Ovary (tissue), 7 donors: ENCODE measurements at regions not wholly inside any gene's neighbourhood (a gene's known extent, or its start where the extent isn't known, plus 50 kb on each side); places are given as distances from the start of the nearest gene placed in this dataset.

Source experiments
- DNase-seq, 5 donors: peaks; one replicate each; pipeline ENCODE4 v3.0.0-alpha.2; 2019 to 2020
- H3K27ac ChIP-seq, 2 donors: fragments of 200-600 bp; one replicate each; pipeline versions ENCODE4 v1.5.1 to v1.8.0; 2019 to 2022
- H3K27me3 ChIP-seq: fragments of 200-600 bp; one replicate; pipeline ENCODE4 v1.8.0; 2022
- H3K36me3 ChIP-seq: fragments of 200-600 bp; sonication (generic); one replicate; pipeline ENCODE4 v1.5.1; 2019
- H3K4me1 ChIP-seq: one replicate; pipeline ENCODE4 v1.8.1; 2013; ENCODE audit warnings: mild to moderate bottlenecking, moderate library complexity; ENCODE audit not compliant: insufficient read depth
- H3K4me3 ChIP-seq: fragments of 200-600 bp; sonication (generic); one replicate; pipeline ENCODE4 v1.5.1; 2017
- H3K9me3 ChIP-seq, 2 donors: fragments of 200-600 bp in 1 of 2; sonication (generic) in 1 of 2; one replicate each; pipeline versions ENCODE4 v1.5.1 to v1.8.1; 2013 to 2019; ENCODE audit warnings: mild to moderate bottlenecking in 1 of 2, moderate library complexity in 1 of 2
- CTCF ChIP-seq, 3 donors: fragments of 450-650 bp in 2 of 3; fragments of 200-600 bp in 1 of 3; IDR thresholded peaks; one replicate each; pipeline versions ENCODE4 v1.5.1 to v1.8.0; 2016 to 2022; ENCODE audit warnings: antibody characterized with exemption in 3 of 3, mild to moderate bottlenecking in 1 of 3
- EP300 ChIP-seq: sonication (generic); formaldehyde crosslinking; IDR thresholded peaks from one replicate; pipeline ENCODE4 v1.6.1; 2017; ENCODE audit warnings: antibody characterized with exemption
- POLR2A ChIP-seq: fragments of 450-650 bp; IDR thresholded peaks from one replicate; pipeline ENCODE4 v1.6.1; 2017; ENCODE audit warnings: antibody characterized with exemption, mild to moderate bottlenecking, moderate library complexity
- WGBS, 3 donors: extraction: QIAGEN DNeasy Blood & Tissue Kit in 1 of 3; methylation state at CpG; one replicate each; pipeline versions ENCODE4 v1.1.5 to v1.1.7; 2013 to 2017; 5-methylcytosine and 5-hydroxymethylcytosine counted together
- intact Hi-C, 4 donors: fragments of 100-400 bp; cut with DNase I; formaldehyde crosslinking; loops; one replicate each; pipeline versions ENCODE4 v1.11.0 to v1.15.1; 2022 to 2023
- donor health status: DM: no; HTN: no; CAD: no; lungs with moderate emphysema.
- donor health status: DM: no; HTN: no; CAD: no.
- donor health status: Bipolar disorder and iron deficiency.
- donor health status: DM: no; HTN: no; CAD: no.
- donor health status: DM: yes; HTN: yes; CAD: no.

DNA sequence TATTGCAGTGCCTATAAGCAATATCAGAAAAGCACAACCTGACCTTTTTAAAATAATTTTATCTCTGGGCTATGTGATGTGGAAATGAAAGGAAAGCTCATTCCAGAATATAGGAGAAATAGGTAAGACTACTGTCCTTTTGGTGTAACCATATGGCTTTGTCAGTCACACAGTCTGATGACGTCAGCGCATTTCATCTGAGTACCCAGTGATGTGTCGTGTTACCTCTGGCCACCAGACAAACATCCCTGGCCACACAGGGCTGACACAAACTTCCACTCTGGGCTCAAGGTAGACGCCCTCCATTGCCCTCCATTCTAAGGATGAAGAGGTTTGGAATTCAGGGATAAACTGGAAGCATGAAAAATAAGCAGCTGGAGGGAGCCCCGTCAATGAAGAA is 506.7 kb downstream of the CMPK2 start:
- intact Hi-C loops: no loop called here

GRCh38 chr2:6359964-6360363 is 505.7 kb downstream of the CMPK2 start:
- WGBS, 3 donors: 52 to 64% (median 56%) methylated on average over 5 of the region's 5 CpGs
- H3K27ac ChIP-seq: no peak overlapping the region
- intact Hi-C loops: no loop called here

More for the DNA sequence above, 506.7 kb downstream of the CMPK2 start:
- Histone ChIP-seq H3K4me1 (no peaks in the 10 kb centered on the region), H3K27ac (no peak overlapping the region), H3K27me3 (no peaks in the 10 kb centered on the region), H3K9me3 (no peaks in the 10 kb centered on the region), H3K4me3 (no peak overlapping the region), H3K36me3 (no peaks in the 10 kb centered on the region)
- DNase-seq: no peak
- WGBS, 3 donors: 80 to 82% (median 81%) methylated on average over 5 of the region's 5 CpGs
- TF ChIP-seq CTCF (IDR thresholded peaks at IDR 0.05): no peak
- no peak for TF ChIP-seq EP300
- TF ChIP-seq POLR2A: no peak

DNA sequence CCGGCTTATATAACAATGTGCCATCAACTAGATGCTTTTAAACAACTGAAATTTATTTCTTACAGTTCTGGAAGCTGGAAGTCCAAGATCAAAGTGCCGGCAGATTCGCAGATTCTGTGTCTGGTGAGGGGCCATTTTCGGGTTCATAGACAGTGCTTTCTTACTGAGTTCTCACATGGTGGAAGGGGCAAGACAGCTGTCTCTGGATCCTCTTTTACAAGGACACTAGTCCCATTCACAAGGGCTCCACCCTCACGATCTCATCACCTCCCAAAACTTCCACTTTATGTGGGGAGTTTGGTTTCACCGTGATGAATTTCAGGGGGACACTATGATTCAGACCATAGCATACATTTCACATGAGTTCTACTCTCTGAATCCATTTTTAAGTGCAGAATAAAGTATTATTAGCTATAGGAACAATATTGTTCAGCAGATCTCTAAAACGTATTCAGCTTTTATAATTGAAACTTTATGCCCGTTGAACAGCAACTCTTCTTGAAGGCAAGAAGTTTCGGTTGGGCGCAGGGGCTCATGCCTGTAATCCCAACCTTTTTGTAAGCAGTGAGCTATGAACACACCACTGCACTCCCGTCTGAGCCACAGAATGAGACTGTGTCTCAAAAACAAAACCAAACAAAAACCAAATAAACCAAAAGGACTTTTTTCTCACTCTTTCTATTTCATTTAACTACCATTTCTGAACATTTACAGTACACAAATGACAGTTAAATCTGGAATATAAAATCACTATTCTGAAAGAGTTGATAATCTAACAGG is 502.8 kb downstream of the CMPK2 start:
- Histone ChIP-seq H3K36me3 (no peaks in the 10 kb centered on the region), H3K27ac (no peak overlapping the region), H3K9me3 (no peaks in the 10 kb centered on the region), H3K4me1 (no peaks in the 10 kb centered on the region), H3K4me3 (no peak overlapping the region), H3K27me3 (no peaks in the 10 kb centered on the region)
- DNase-seq: no peak
- WGBS, 3 donors: 71 to 75% (median 73%) methylated on average over 11 of the region's 11 CpGs
- intact Hi-C loops: no loop called here
- TF ChIP-seq EP300 (no peak), POLR2A (no peak), CTCF (IDR thresholded peaks at IDR 0.05) (no peak)

More at GRCh38 chr2:6359964-6360363, 505.7 kb downstream of the CMPK2 start:
- Histone ChIP-seq H3K36me3 (no peaks in the 10 kb centered on the region), H3K9me3 (no peaks in the 10 kb centered on the region), H3K4me1 (no peaks in the 10 kb centered on the region), H3K4me3 (no peak overlapping the region), H3K27me3 (no peaks in the 10 kb centered on the region)
- DNase-seq: no peak
- no peak for TF ChIP-seq CTCF (IDR thresholded peaks at IDR 0.05)
- no peak for TF ChIP-seq POLR2A
- TF ChIP-seq EP300: no peak

GRCh38 chr2:6368281-6368680 is 497.4 kb downstream of the CMPK2 start:
- no peak for DNase-seq
- Histone ChIP-seq H3K4me1 (no peaks in the 10 kb centered on the region), H3K36me3 (no peaks in the 10 kb centered on the region), H3K27me3 (no peaks in the 10 kb centered on the region), H3K9me3 (no peaks in the 10 kb centered on the region), H3K4me3 (no peak overlapping the region), H3K27ac (no peak overlapping the region)
- TF ChIP-seq POLR2A (no peak), CTCF (IDR thresholded peaks at IDR 0.05) (no peak), EP300 (no peak)
- intact Hi-C loops: loop anchor here in 1 of 4 donors (1.0 kb wide), 1 partner anchor 60 kb away; no protein-coding TSS in a partner anchor
- WGBS, 3 donors: 37 to 74% (median 49%) methylated on average over 2 of the region's 2 CpGs
